Tibial nerve (tissue), 4 donors: ENCODE measurements at regions not wholly inside any gene's neighbourhood (a gene's known extent, or its start where the extent isn't known, plus 50 kb on each side); places are given as distances from the start of the nearest gene placed in this dataset.

Source experiments
- EP300 ChIP-seq, 2 donors: sonication (generic); formaldehyde crosslinking; IDR thresholded peaks; one replicate each; pipeline ENCODE4 v1.6.1; 2017; ENCODE audit warnings: antibody characterized with exemption in 2 of 2, mild to moderate bottlenecking in 1 of 2
- POLR2A ChIP-seq, 2 donors: fragments of 450-650 bp; IDR thresholded peaks; one replicate each; pipeline ENCODE4 v1.6.1; 2017; ENCODE audit warnings: antibody characterized with exemption in 2 of 2, mild to moderate bottlenecking in 2 of 2, moderate library complexity in 2 of 2
- TF ChIP-seq, protein P1 (sequence below), 5 experiments: fragments of 200-600 bp in 3 of 5; fragments of 450-650 bp in 2 of 5; sonication (generic) in 3 of 5; IDR thresholded peaks; one replicate each; pipeline ENCODE4 v1.5.1; 2016 to 2019; ENCODE audit warnings: antibody characterized with exemption in 5 of 5, mild to moderate bottlenecking in 3 of 5, moderate library complexity in 2 of 5

DNA sequence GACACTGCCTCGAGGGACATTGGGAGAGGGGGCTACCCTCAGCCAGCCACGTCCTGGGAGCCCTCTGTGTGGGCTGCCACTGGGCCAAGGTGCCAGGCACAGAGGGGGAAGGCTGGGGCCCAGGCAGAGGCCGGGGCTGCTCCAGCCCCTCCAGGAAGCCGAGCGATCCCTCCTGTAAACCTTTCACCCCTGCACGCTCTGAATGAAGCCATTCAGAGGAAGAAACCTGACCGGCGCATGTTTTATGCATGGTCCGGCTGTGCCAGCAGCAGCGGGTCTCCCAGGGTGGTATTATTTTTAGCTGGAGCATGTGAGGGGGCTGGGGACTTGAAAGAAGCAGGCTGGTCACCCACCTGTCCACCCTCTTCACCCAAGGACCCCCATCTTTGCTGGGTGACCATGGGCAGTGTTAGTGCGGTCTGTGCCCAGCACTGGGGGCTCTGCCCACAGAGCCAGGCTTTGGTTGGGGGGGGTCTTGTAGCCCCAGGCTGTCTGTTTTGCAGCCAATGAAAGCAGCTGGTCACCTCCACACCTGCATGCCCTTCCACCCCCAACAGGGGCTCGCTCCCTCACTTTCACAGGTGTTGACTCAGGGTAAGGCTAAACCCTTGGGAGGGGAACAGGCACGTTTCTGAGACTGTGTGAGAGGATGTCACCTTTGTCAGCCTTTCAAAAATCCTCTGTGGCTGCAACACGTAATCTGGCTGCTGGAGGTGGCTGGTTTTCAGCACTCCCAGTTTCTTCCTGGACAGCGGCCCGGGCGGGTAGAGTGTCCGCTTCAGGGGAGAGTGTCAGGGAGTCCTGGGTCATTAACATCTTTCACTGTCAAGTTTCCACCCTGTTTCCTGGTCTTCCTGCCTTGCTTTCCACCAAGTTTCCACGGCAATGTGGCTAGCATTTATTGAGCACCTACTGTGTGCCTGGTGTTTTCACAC lies 77.1 kb upstream of the BRD7 start:
- TF ChIP-seq, protein P1, sequence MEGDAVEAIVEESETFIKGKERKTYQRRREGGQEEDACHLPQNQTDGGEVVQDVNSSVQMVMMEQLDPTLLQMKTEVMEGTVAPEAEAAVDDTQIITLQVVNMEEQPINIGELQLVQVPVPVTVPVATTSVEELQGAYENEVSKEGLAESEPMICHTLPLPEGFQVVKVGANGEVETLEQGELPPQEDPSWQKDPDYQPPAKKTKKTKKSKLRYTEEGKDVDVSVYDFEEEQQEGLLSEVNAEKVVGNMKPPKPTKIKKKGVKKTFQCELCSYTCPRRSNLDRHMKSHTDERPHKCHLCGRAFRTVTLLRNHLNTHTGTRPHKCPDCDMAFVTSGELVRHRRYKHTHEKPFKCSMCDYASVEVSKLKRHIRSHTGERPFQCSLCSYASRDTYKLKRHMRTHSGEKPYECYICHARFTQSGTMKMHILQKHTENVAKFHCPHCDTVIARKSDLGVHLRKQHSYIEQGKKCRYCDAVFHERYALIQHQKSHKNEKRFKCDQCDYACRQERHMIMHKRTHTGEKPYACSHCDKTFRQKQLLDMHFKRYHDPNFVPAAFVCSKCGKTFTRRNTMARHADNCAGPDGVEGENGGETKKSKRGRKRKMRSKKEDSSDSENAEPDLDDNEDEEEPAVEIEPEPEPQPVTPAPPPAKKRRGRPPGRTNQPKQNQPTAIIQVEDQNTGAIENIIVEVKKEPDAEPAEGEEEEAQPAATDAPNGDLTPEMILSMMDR (IDR thresholded peaks at IDR 0.05): no peak
- TF ChIP-seq EP300 (IDR thresholded peaks at IDR 0.05): no peak
- no peak for TF ChIP-seq POLR2A (IDR thresholded peaks at IDR 0.05)
